A549 (cell line): ENCODE measurements at regions not wholly inside any gene's neighbourhood (a gene's known extent, or its start where the extent isn't known, plus 50 kb on each side); places are given as distances from the start of the nearest gene placed in this dataset.

ENCODE experiments used
- ATAC-seq, 2 experiments: fragments of 200-7000 bp in 1 of 2; fragments of >200 bp in 1 of 2; cut with Nextera tagmentation in 1 of 2; cut with Tn5 transposase in 1 of 2; 3 replicates each; pipeline versions ENCODE4 v1.8.0 to v1.9.1; 2018 to 2020; ENCODE audit warnings: mild to moderate bottlenecking in 1 of 2, moderate library complexity in 1 of 2
- CTCF ChIA-PET: fragments of 300-600 bp; sonication (Branson Sonifier 250); formaldehyde crosslinking; extraction: SDS; loops from one replicate; lab custom pipeline; 2021; ENCODE audit warnings: antibody characterized with exemption, inconsistent platforms; lab: Yijun Ruan, JAX
- POLR2A ChIA-PET: fragments of 350-600 bp; formaldehyde crosslinking; extraction: SDS; loops from one replicate; lab custom pipeline; 2021; ENCODE audit warnings: antibody characterized with exemption, inconsistent platforms; lab: Yijun Ruan, JAX
- DNase-seq, 2 experiments: peaks; one replicate each; pipeline versions ENCODE4 v3.0.0 to v3.0.0-alpha.2; 2011 to 2016; ENCODE audit warnings: low read depth in 1 of 2, low spot score in 1 of 2
- FAIRE-seq: peaks from 2 replicates; lab custom pipeline; 2011; peaks lifted over from hg19 to GRCh38; lab: Jason Lieb, UNC
- H3K27ac ChIP-seq, 2 experiments: fragments of >200 bp; sonication (Bioruptor Twin); formaldehyde crosslinking; 3 replicates each; pipeline ENCODE4 v1.5.1; 2016 to 2017
- H3K4me1 ChIP-seq: fragments of >200 bp; sonication (Bioruptor Twin); formaldehyde crosslinking; 3 replicates; pipeline ENCODE4 v1.6.1; 2016
- H3K4me2 ChIP-seq: fragments of >200 bp; sonication (Bioruptor Twin); formaldehyde crosslinking; 3 replicates; pipeline ENCODE4 v1.6.1; 2016
- H3K4me3 ChIP-seq: fragments of >200 bp; sonication (Bioruptor Twin); formaldehyde crosslinking; 3 replicates; pipeline ENCODE4 v1.5.1; 2016
- H3K9me3 ChIP-seq: fragments of >200 bp; sonication (Bioruptor Twin); formaldehyde crosslinking; 3 replicates; pipeline ENCODE4 v1.6.1; 2016
- EP300 ChIP-seq, 2 experiments: fragments of >200 bp; sonication (Bioruptor Twin); formaldehyde crosslinking; IDR thresholded peaks; 2 replicates in 1 of 2; 3 replicates in 1 of 2; pipeline ENCODE4 v1.6.1; 2016 to 2017
- FOSB ChIP-seq: fragments of 250-450 bp; sonication (Bioruptor Pico); IDR thresholded peaks from 2 replicates; pipeline ENCODE4 v1.5.0; 2020; ENCODE audit warnings: mild to moderate bottlenecking, moderate library complexity
- GATA3 ChIP-seq: IDR thresholded peaks from 2 replicates; pipeline ENCODE4 v1.6.1; 2012; ENCODE audit warnings: borderline replicate concordance
- KDM5A ChIP-seq: fragments of 200-600 bp; sonication (generic); IDR thresholded peaks from 2 replicates; pipeline ENCODE4 v1.6.1; 2016; ENCODE audit warnings: antibody characterized with exemption, mild to moderate bottlenecking
- NFE2L2 ChIP-seq: fragments of 150-350 bp; conservative IDR thresholded peaks from 2 replicates; pipeline ENCODE4 v1.6.1; 2014; ENCODE audit warnings: low read length
- NPAS2 ChIP-seq: fragments of 250-450 bp; sonication (Bioruptor Pico); IDR thresholded peaks from 2 replicates; pipeline ENCODE4 v1.8.0; 2022; ENCODE audit warnings: mild to moderate bottlenecking, moderate library complexity, borderline replicate concordance
- PBX3 ChIP-seq: IDR thresholded peaks from 2 replicates; pipeline ENCODE4 v1.6.1; 2012
- PHF8 ChIP-seq: fragments of 200-600 bp; sonication (generic); IDR thresholded peaks from 2 replicates; pipeline ENCODE4 v1.6.1; 2016; ENCODE audit warnings: low read depth, mild to moderate bottlenecking, antibody characterized with exemption, moderate library complexity, borderline replicate concordance
- POLR2A ChIP-seq: IDR thresholded peaks from 2 replicates; pipeline ENCODE4 v1.6.1; 2012; ENCODE audit warnings: mild to moderate bottlenecking, low read length
- POLR2AphosphoS2 ChIP-seq: conservative IDR thresholded peaks from 2 replicates; pipeline ENCODE4 v1.6.1; 2012; ENCODE audit warnings: low read length, improper control_type of control experiment, inconsistent platforms
- RAD21 ChIP-seq, 2 experiments: fragments of >200 bp in 1 of 2; sonication (Bioruptor Twin) in 1 of 2; formaldehyde crosslinking in 1 of 2; IDR thresholded peaks in 1 of 2; conservative IDR thresholded peaks in 1 of 2; 2 replicates in 1 of 2; 3 replicates in 1 of 2; pipeline ENCODE4 v1.6.1; 2012 to 2018; ENCODE audit warnings: inconsistent platforms in 1 of 2
- RCOR1 ChIP-seq: fragments of 150-350 bp; IDR thresholded peaks from 2 replicates; pipeline ENCODE4 v1.6.1; 2014; ENCODE audit warnings: antibody characterized with exemption, low read length, low read depth
- REST ChIP-seq: fragments of 200-600 bp; sonication (generic); IDR thresholded peaks from 2 replicates; pipeline ENCODE4 v1.6.1; 2016; ENCODE audit warnings: antibody characterized with exemption, mild to moderate bottlenecking, moderate library complexity
- TFCP2L1 ChIP-seq: fragments of 250-450 bp; sonication (Bioruptor Pico); IDR thresholded peaks from 2 replicates; pipeline ENCODE4 v1.5.0; 2021; ENCODE audit warnings: mild to moderate bottlenecking
- TP53 ChIP-seq: fragments of 250-450 bp; sonication (Bioruptor Pico); IDR thresholded peaks from 2 replicates; pipeline ENCODE4 v1.5.0; 2021; ENCODE audit warnings: mild to moderate bottlenecking, moderate library complexity
- USF2 ChIP-seq: fragments of 450-650 bp; IDR thresholded peaks from 2 replicates; pipeline ENCODE4 v1.6.1; 2014; ENCODE audit warnings: antibody characterized with exemption
- ZFP36 ChIP-seq: fragments of 450-650 bp; IDR thresholded peaks from 2 replicates; pipeline ENCODE4 v1.6.1; 2014; ENCODE audit warnings: borderline replicate concordance; ENCODE audit not compliant: partially characterized antibody
- WGBS: methylation state at CpG from one replicate; pipeline ENCODE4 v1.1.6; 2017; ENCODE audit errors: missing lambda C conversion rate; 5-methylcytosine and 5-hydroxymethylcytosine counted together
- TF ChIP-seq, protein P1 (sequence below): fragments of >200 bp; sonication (Bioruptor Twin); formaldehyde crosslinking; IDR thresholded peaks from 2 replicates; pipeline ENCODE4 v1.6.1; 2016

- no peak overlapping the region for H3K4me3 ChIP-seq
- FAIRE-seq (no peak), DNase-seq (no peak), ATAC-seq (no peak)
- H3K4me1 ChIP-seq: no peaks in the 10 kb centered on the region
- ChIA-PET CTCF (no interaction called here), POLR2A (no interaction called here)
- H3K27ac ChIP-seq: no peak overlapping the region
- no peak overlapping the region for H3K4me2 ChIP-seq
- H3K9me3 ChIP-seq: peaks cover 4% of the 10 kb centered on the region; the same call in 1 of the 3 replicates
- WGBS: 76% methylated on average over 5 of the region's 5 CpGs
- TF ChIP-seq TFCP2L1 (no peak), PBX3 (no peak)
- TF ChIP-seq, all 56 proteins: peak for 0
Measured at GRCh38 chr5:14090755-14091154, 52.4 kb upstream of the TRIO start.

DNA sequence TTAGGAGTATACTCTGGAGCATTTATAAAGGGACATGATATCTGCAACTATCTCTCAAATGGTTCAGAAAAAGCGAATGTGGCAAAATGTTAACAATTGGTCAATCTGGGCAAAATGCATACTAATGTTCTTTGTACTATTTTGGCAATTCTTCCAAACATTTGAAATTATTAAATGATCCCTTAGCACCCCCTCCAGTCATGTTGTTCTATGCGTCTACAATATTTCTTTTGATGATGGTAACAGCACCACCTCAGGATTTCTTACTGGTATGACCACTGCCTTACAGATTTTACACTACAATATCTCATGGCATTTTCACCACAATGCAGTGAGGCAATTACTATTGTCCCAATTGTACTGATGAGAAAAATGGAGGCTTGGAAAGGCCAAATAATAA is 52.9 kb upstream of the TRIO start:
- ChIA-PET CTCF (no interaction called here), POLR2A (no interaction called here)
- H3K4me2 ChIP-seq: no peak overlapping the region
- H3K4me3 ChIP-seq: no peak overlapping the region
- H3K4me1 ChIP-seq: no peaks in the 10 kb centered on the region
- FAIRE-seq (peak; percentile 39), DNase-seq (no peak), ATAC-seq (no peak)
- H3K27ac ChIP-seq: no peak overlapping the region
- peaks cover 4% of the 10 kb centered on the region; the same call in 1 of the 3 replicates for H3K9me3 ChIP-seq
- WGBS: 93% methylated on average over 2 of the region's 2 CpGs
- no peak for TF ChIP-seq RCOR1
- peak in 1 of 2 experiments; percentile 5; a peak in 1 of 5 replicates for TF ChIP-seq RAD21 (conservative IDR thresholded peaks at IDR 0.05 in 1 of 2, IDR thresholded peaks at IDR 0.05 in 1 of 2)

GRCh38 chr5:14089198-14089597 is 53.9 kb upstream of the TRIO start:
- peaks cover 4% of the 10 kb centered on the region; the same call in 1 of the 3 replicates for H3K9me3 ChIP-seq
- FAIRE-seq (no peak), ATAC-seq (no peak), DNase-seq (no peak)
- ChIA-PET POLR2A (no interaction called here), CTCF (no interaction called here)
- no peak overlapping the region for H3K4me3 ChIP-seq
- no peaks in the 10 kb centered on the region for H3K4me1 ChIP-seq
- no peak overlapping the region for H3K27ac ChIP-seq
- no peak overlapping the region for H3K4me2 ChIP-seq
- 81% methylated on average over 2 of the region's 2 CpGs for WGBS
- TF ChIP-seq NPAS2 (CRISPR knock-in tag) (no peak), PHF8 (no peak), USF2 (no peak), ZFP36 (no peak), KDM5A (no peak), POLR2A (no peak), FOSB (CRISPR knock-in tag) (no peak), TP53 (CRISPR knock-in tag) (no peak), GATA3 (no peak), POLR2AphosphoS2 (no peak)
- TF ChIP-seq, protein P1, sequence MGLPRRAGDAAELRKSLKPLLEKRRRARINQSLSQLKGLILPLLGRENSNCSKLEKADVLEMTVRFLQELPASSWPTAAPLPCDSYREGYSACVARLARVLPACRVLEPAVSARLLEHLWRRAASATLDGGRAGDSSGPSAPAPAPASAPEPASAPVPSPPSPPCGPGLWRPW: no peak

DNA sequence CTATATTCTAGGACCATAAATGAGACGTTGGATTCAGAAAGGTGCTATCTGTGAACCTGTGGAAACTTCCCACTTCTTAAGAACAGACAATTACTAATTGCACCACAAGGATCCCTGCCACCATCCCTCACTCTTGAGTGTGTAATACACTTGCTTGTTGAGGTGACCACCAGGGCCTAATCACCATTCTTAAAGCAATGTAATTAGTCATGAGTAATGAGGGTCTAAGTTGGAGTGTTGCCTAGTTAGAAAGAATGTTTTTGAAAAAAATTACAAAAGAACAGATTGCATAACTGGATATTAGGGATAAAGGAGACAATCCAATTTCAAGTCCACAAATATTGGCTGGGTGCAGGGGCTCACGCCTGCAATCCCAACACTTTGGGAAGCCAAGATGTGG is 56.9 kb upstream of the TRIO start:
- ATAC-seq: no peak
- Histone ChIP-seq H3K4me3 (no peak overlapping the region), H3K9me3 (peaks cover 4% of the 10 kb centered on the region; the same call in 1 of the 3 replicates), H3K4me1 (no peaks in the 10 kb centered on the region), H3K27ac (no peak overlapping the region), H3K4me2 (no peak overlapping the region)
- CTCF ChIA-PET: interaction anchor here (1.3 kb wide), 1 partner anchor 22 kb away, joined by 4 read pairs; no protein-coding TSS in a partner anchor
- POLR2A ChIA-PET: no interaction called here
- DNase-seq: no peak
- no peak for FAIRE-seq
- TF ChIP-seq ZFP36 (no peak), NFE2L2 (no peak), REST (no peak), KDM5A (no peak), FOSB (CRISPR knock-in tag) (no peak), EP300 (IDR thresholded peaks at IDR 0.05) (no peak)
- TF ChIP-seq, all 56 proteins: peak for 0
- 66% methylated on average over 2 of the region's 2 CpGs for WGBS
